H1 (cell line): ENCODE measurements at regions not wholly inside any gene's neighbourhood (a gene's known extent, or its start where the extent isn't known, plus 50 kb on each side); places are given as distances from the start of the nearest gene placed in this dataset.

ENCODE experiments used
- CTCF ChIA-PET: fragments of 300-600 bp; sonication (Branson Sonifier 250); formaldehyde crosslinking; loops from one replicate; lab custom pipeline; 2021; ENCODE audit not compliant: partially characterized antibody; lab: Charles Lee
- POLR2A ChIA-PET: fragments of 300-600 bp; sonication (Branson Sonifier 250); formaldehyde crosslinking; loops from one replicate; lab custom pipeline; 2021; ENCODE audit warnings: inconsistent platforms; ENCODE audit not compliant: partially characterized antibody; lab: Charles Lee
- DNase-seq, 2 experiments: peaks; one replicate each; pipeline versions ENCODE4 v3.0.0 to v3.0.0-alpha.2; 2010 to 2022; ENCODE audit warnings: low spot score in 2 of 2, low read depth in 1 of 2, mixed read lengths in 1 of 2
- FAIRE-seq: peaks from 2 replicates; lab custom pipeline; 2011; peaks lifted over from hg19 to GRCh38; lab: Jason Lieb, UNC
- H2AFZ ChIP-seq: 2 replicates; pipeline ENCODE4 v1.8.1; 2012; ENCODE audit warnings: low read length, inconsistent platforms
- H2AK5ac ChIP-seq: 2 replicates; pipeline ENCODE4 v1.6.1; 2013; ENCODE audit warnings: low read depth, low read length
- H2BK120ac ChIP-seq: replicated peaks from 2 replicates; pipeline ENCODE3; 2013; ENCODE audit warnings: low read depth, low read length, inconsistent platforms
- H2BK12ac ChIP-seq: 2 replicates; pipeline ENCODE4 v1.6.1; 2013; ENCODE audit warnings: low read depth, low read length
- H2BK15ac ChIP-seq: 2 replicates; pipeline ENCODE4 v1.6.1; 2013; ENCODE audit warnings: low read length
- H2BK20ac ChIP-seq: 2 replicates; pipeline ENCODE4 v1.6.1; 2013; ENCODE audit warnings: low read length
- H2BK5ac ChIP-seq: 2 replicates; pipeline ENCODE4 v1.6.1; 2013; ENCODE audit warnings: low read depth, low read length
- H3K14ac ChIP-seq: 2 replicates; pipeline ENCODE4 v1.6.1; 2013; ENCODE audit warnings: inconsistent platforms; ENCODE audit not compliant: insufficient read length
- H3K18ac ChIP-seq: 2 replicates; pipeline ENCODE4 v1.6.1; 2013; ENCODE audit warnings: low read length; ENCODE audit errors: extremely low read depth
- H3K23ac ChIP-seq: 2 replicates; pipeline ENCODE4 v1.6.1; 2013; ENCODE audit warnings: inconsistent platforms; ENCODE audit not compliant: insufficient read length
- H3K23me2 ChIP-seq: 2 replicates; pipeline ENCODE4 v1.6.1; 2013; ENCODE audit warnings: low read depth, low read length
- H3K27ac ChIP-seq: 2 replicates; pipeline ENCODE4 v1.6.1; 2011; ENCODE audit warnings: low read depth, low read length, inconsistent platforms
- H3K27me3 ChIP-seq, 4 experiments: replicated peaks in 1 of 4; 1 replicate in 1 of 4; 2 replicates in 3 of 4; pipeline versions ENCODE4 v1.6.1 to v1.8.1; 2011 to 2013; ENCODE audit warnings: low read length in 3 of 4, mild to moderate bottlenecking in 3 of 4, inconsistent platforms in 2 of 4, mixed read lengths in 2 of 4, moderate library complexity in 1 of 4; ENCODE audit not compliant: control insufficient read depth in 3 of 4, insufficient read depth in 3 of 4; ENCODE audit errors: extremely low read depth in 1 of 4
- H3K36me3 ChIP-seq, 4 experiments: 2 replicates each; pipeline versions ENCODE4 v1.6.1 to v1.8.1; 2011 to 2013; ENCODE audit warnings: mild to moderate bottlenecking in 4 of 4, low read length in 3 of 4, moderate library complexity in 2 of 4, control low read depth in 1 of 4, inconsistent platforms in 1 of 4; ENCODE audit not compliant: insufficient read depth in 4 of 4, control insufficient read depth in 2 of 4
- H3K4ac ChIP-seq: replicated peaks from 2 replicates; pipeline ENCODE3; 2013; ENCODE audit warnings: low read length, low read depth, mixed read lengths, inconsistent platforms; ENCODE audit not compliant: insufficient read length
- H3K4me1 ChIP-seq, 4 experiments: replicated peaks in 1 of 4; 1 replicate in 1 of 4; 2 replicates in 3 of 4; pipeline versions ENCODE4 v1.6.1 to v1.8.1; 2011 to 2013; ENCODE audit warnings: low read length in 3 of 4, inconsistent platforms in 2 of 4, mixed read lengths in 1 of 4; ENCODE audit not compliant: insufficient read depth in 4 of 4, control insufficient read depth in 3 of 4
- H3K4me2 ChIP-seq, 2 experiments: 2 replicates each; pipeline versions ENCODE4 v1.6.1 to v1.8.1; 2011 to 2013; ENCODE audit warnings: low read depth in 2 of 2, low read length in 2 of 2, control low read depth in 1 of 2, inconsistent platforms in 1 of 2, mild to moderate bottlenecking in 1 of 2; ENCODE audit not compliant: insufficient read depth in 1 of 2
- H3K4me3 ChIP-seq, 4 experiments: fragments of 200-600, 300-600 bp in 1 of 4; sonication (generic), shearing (Covaris generic), sonication (Bioruptor Twin) in 1 of 4; 2 replicates each; pipeline versions ENCODE4 v1.5.1 to v1.8.1; 2011 to 2016; ENCODE audit warnings: low read length in 4 of 4, low read depth in 3 of 4, control low read depth in 2 of 4, inconsistent platforms in 2 of 4, mild to moderate bottlenecking in 2 of 4, mixed read lengths in 1 of 4, moderate library complexity in 1 of 4; ENCODE audit not compliant: insufficient read depth in 2 of 4; ENCODE audit errors: extremely low read depth in 1 of 4
- H3K56ac ChIP-seq: replicated peaks from 2 replicates; pipeline ENCODE3; 2013; ENCODE audit warnings: low read depth, mild to moderate bottlenecking, mixed read lengths, low read length, inconsistent platforms; ENCODE audit not compliant: insufficient read length
- H3K79me1 ChIP-seq: 2 replicates; pipeline ENCODE4 v1.6.1; 2013; ENCODE audit warnings: low read depth, low read length, control low read depth
- H3K79me2 ChIP-seq, 2 experiments: 2 replicates each; pipeline versions ENCODE4 v1.6.1 to v1.8.1; 2012 to 2013; ENCODE audit warnings: low read length in 2 of 2, mild to moderate bottlenecking in 2 of 2, inconsistent platforms in 1 of 2; ENCODE audit not compliant: insufficient read depth in 2 of 2, control insufficient read depth in 1 of 2
- H3K9ac ChIP-seq, 4 experiments: replicated peaks in 1 of 4; 1 replicate in 1 of 4; 2 replicates in 3 of 4; pipeline versions ENCODE4 v1.6.1 to v1.8.1; 2011 to 2013; ENCODE audit warnings: low read depth in 3 of 4, low read length in 3 of 4, control low read depth in 2 of 4, mild to moderate bottlenecking in 2 of 4, moderate library complexity in 2 of 4, inconsistent platforms in 1 of 4; ENCODE audit errors: extremely low read depth in 1 of 4
- H3K9me3 ChIP-seq, 2 experiments: 2 replicates each; pipeline versions ENCODE4 v1.6.1 to v1.8.1; 2012 to 2013; ENCODE audit warnings: mild to moderate bottlenecking in 2 of 2, moderate library complexity in 2 of 2, control low read depth in 1 of 2, inconsistent platforms in 1 of 2, low read depth in 1 of 2, low read length in 1 of 2, mixed read lengths in 1 of 2; ENCODE audit not compliant: insufficient read depth in 2 of 2
- H4K20me1 ChIP-seq, 2 experiments: replicated peaks in 1 of 2; 2 replicates each; pipeline versions ENCODE3 to v1.8.1; 2011 to 2013; ENCODE audit warnings: inconsistent platforms in 2 of 2, low read length in 2 of 2, mild to moderate bottlenecking in 1 of 2; ENCODE audit not compliant: insufficient read depth in 2 of 2, control insufficient read depth in 1 of 2
- H4K5ac ChIP-seq: 2 replicates; pipeline ENCODE4 v1.6.1; 2013; ENCODE audit warnings: low read length, low read depth, mixed read lengths, inconsistent platforms; ENCODE audit not compliant: insufficient read length
- H4K8ac ChIP-seq: 2 replicates; pipeline ENCODE4 v1.8.0; 2013; ENCODE audit warnings: mild to moderate bottlenecking, moderate library complexity, low read length, inconsistent platforms; ENCODE audit not compliant: insufficient read depth; ENCODE audit errors: extremely low read depth
- H4K91ac ChIP-seq: replicated peaks from 2 replicates; pipeline ENCODE3; 2013; ENCODE audit warnings: low read length, mixed read lengths, inconsistent platforms; ENCODE audit not compliant: insufficient read length
- E2F6 ChIP-seq: IDR thresholded peaks from 2 replicates; pipeline ENCODE4 v1.6.1; 2012; ENCODE audit warnings: inconsistent platforms
- EGR1 ChIP-seq: IDR thresholded peaks from 2 replicates; pipeline ENCODE4 v1.6.1; 2011; ENCODE audit warnings: low read depth, low read length, borderline replicate concordance
- EZH2 ChIP-seq: fragments of 200-600 bp; sonication (generic); IDR thresholded peaks from 2 replicates; pipeline ENCODE4 v1.7.1; 2012; ENCODE audit warnings: low read depth, mild to moderate bottlenecking, moderate library complexity, low read length, inconsistent platforms; ENCODE audit not compliant: severe bottlenecking
- GTF2F1 ChIP-seq: IDR thresholded peaks from 2 replicates; pipeline ENCODE4 v1.6.1; 2012; ENCODE audit warnings: low read depth, low read length, improper control_type of control experiment, borderline replicate concordance
- JUN ChIP-seq: IDR thresholded peaks from 2 replicates; pipeline ENCODE4 v1.6.1; 2011; ENCODE audit warnings: low read depth, mild to moderate bottlenecking, improper control_type of control experiment, low read length
- POLR2A ChIP-seq, 2 experiments: IDR thresholded peaks; 1 replicate in 1 of 2; 2 replicates in 1 of 2; pipeline ENCODE4 v1.6.1; 2011; ENCODE audit warnings: low read depth in 2 of 2, low read length in 2 of 2, mild to moderate bottlenecking in 2 of 2; ENCODE audit errors: control extremely low read depth in 1 of 2
- POU5F1 ChIP-seq: IDR thresholded peaks from 2 replicates; pipeline ENCODE4 v1.6.1; 2011; ENCODE audit warnings: low read depth, mild to moderate bottlenecking, low read length, moderate library complexity
- RBBP5 ChIP-seq: IDR thresholded peaks from 2 replicates; pipeline ENCODE4 v1.7.1; 2012; ENCODE audit warnings: low read depth, mild to moderate bottlenecking, inconsistent platforms, low read length, moderate library complexity, borderline replicate concordance
- SIN3A ChIP-seq, 2 experiments: IDR thresholded peaks in 1 of 2; conservative IDR thresholded peaks in 1 of 2; 2 replicates each; pipeline ENCODE4 v1.6.1; 2011 to 2012; ENCODE audit warnings: low read length in 2 of 2, improper control_type of control experiment in 1 of 2, low read depth in 1 of 2, mild to moderate bottlenecking in 1 of 2
- SRF ChIP-seq: IDR thresholded peaks from 2 replicates; pipeline ENCODE4 v1.6.1; 2011; ENCODE audit warnings: mild to moderate bottlenecking, low read depth, low read length, moderate library complexity
- YY1 ChIP-seq: IDR thresholded peaks from 2 replicates; pipeline ENCODE4 v1.6.1; 2011; ENCODE audit warnings: low read depth, mild to moderate bottlenecking, low read length
- WGBS, 2 experiments: shearing (Covaris generic) in 1 of 2; methylation state at CpG; one replicate each; pipeline versions ENCODE4 v1.1.6 to v1.1.7; 2013 to 2015; ENCODE audit warnings: low lambda C conversion rate in 2 of 2, mixed read lengths in 2 of 2, inconsistent platforms in 1 of 2, low coverage in 1 of 2, missing lambda C conversion rate in 1 of 2; ENCODE audit not compliant: insufficient replicate concordance in 2 of 2, insufficient coverage in 1 of 2, insufficient read length in 1 of 2; ENCODE audit errors: extremely low coverage in 1 of 2, missing lambda C conversion rate in 1 of 2; 5-methylcytosine and 5-hydroxymethylcytosine counted together

- Histone ChIP-seq H2BK15ac (no peak overlapping the region), H3K4me1 (no peaks in the 10 kb centered on the region), H2AK5ac (no peak overlapping the region), H3K23ac (no peak overlapping the region), H3K56ac (no peak overlapping the region), H3K4ac (no peak overlapping the region), H3K27ac (no peak overlapping the region), H3K9me3 (no peaks in the 10 kb centered on the region), H3K18ac (no peak overlapping the region), H4K5ac (no peak overlapping the region), H3K79me2 (no peaks in the 10 kb centered on the region), H3K36me3 (no peaks in the 10 kb centered on the region), H3K4me2 (no peak overlapping the region), H2BK12ac (peak overlapping the region; percentile 65; the same call in 1 of the 2 replicates), H3K27me3 (no peaks in the 10 kb centered on the region), H3K79me1 (no peaks in the 10 kb centered on the region), H2BK120ac (no peak overlapping the region), H4K91ac (no peak overlapping the region), H2AFZ (peak overlapping the region; percentile 88), H2BK5ac (no peak overlapping the region), H2BK20ac (peak overlapping the region; percentile 36; the same call in 1 of the 2 replicates), H4K8ac (no peak overlapping the region), H3K23me2 (no peaks in the 10 kb centered on the region), H3K14ac (no peak overlapping the region), H4K20me1 (no peaks in the 10 kb centered on the region), H3K9ac (no peak overlapping the region), H3K4me3 (no peak overlapping the region)
- ChIA-PET CTCF (no interaction called here), POLR2A (no interaction called here)
- WGBS, 2 experiments, result 100% methylated on average over 1 of the region's 1 CpG; no CpG with 5 or more reads in 1 of the 2 experiments
- FAIRE-seq, result no peak
- DNase-seq, result no peak
- TF ChIP-seq SRF (no peak), POLR2A (IDR thresholded peaks at IDR 0.05; ENCODE audit: control extremely low read depth in 1 of 2, low read depth in 2 of 2, low read length in 2 of 2) (no peak), JUN (no peak), E2F6 (no peak), POU5F1 (no peak), RBBP5 (no peak), YY1 (no peak), EZH2 (no peak), GTF2F1 (no peak), SIN3A (conservative IDR thresholded peaks at IDR 0.05 in 1 of 2, IDR thresholded peaks at IDR 0.05 in 1 of 2; ENCODE audit: low read depth in 1 of 2, low read length in 2 of 2) (no peak), EGR1 (no peak)
Observed at GRCh38 chr6:93962566-93962965, 543.2 kb upstream of the EPHA7 start.
